Thyroid gland (tissue), 4 donors: ENCODE measurements at regions not wholly inside any gene's neighbourhood (a gene's known extent, or its start where the extent isn't known, plus 50 kb on each side); places are given as distances from the start of the nearest gene placed in this dataset.

Source experiments
- DNase-seq, 2 donors: peaks; one replicate each; pipeline ENCODE4 v3.0.0-alpha.2; 2019
- H3K27ac ChIP-seq, 3 donors: fragments of 200-600 bp; sonication (generic); 1 replicate in 2 of 3; 2 replicates in 1 of 3; pipeline ENCODE4 v1.5.1; 2016 to 2019; ENCODE audit warnings: mild to moderate bottlenecking in 1 of 3, moderate library complexity in 1 of 3
- H3K27me3 ChIP-seq: fragments of 200-600 bp; sonication (generic); one replicate; pipeline ENCODE4 v1.5.1; 2019
- H3K36me3 ChIP-seq, 2 donors: fragments of 200-600 bp; sonication (generic); one replicate each; pipeline ENCODE4 v1.5.1; 2016 to 2019
- H3K4me1 ChIP-seq, 2 donors: fragments of 200-600 bp; sonication (generic); one replicate each; pipeline ENCODE4 v1.5.1; 2017 to 2019
- H3K4me3 ChIP-seq, 3 donors: fragments of 200-600 bp; sonication (generic); replicated peaks in 1 of 3; 1 replicate in 2 of 3; 2 replicates in 1 of 3; pipeline ENCODE4 v1.5.1; 2016; ENCODE audit warnings: mild to moderate bottlenecking in 1 of 3
- H3K9me3 ChIP-seq: fragments of 200-600 bp; sonication (generic); one replicate; pipeline ENCODE4 v1.5.1; 2017
- POLR2A ChIP-seq, 2 donors: fragments of 450-650 bp; IDR thresholded peaks; one replicate each; pipeline ENCODE4 v1.6.1; 2017; ENCODE audit warnings: antibody characterized with exemption in 2 of 2, mild to moderate bottlenecking in 2 of 2, moderate library complexity in 1 of 2
- WGBS, 2 donors: methylation state at CpG; one replicate each; pipeline ENCODE4 v1.1.5; 2017; 5-methylcytosine and 5-hydroxymethylcytosine counted together
- intact Hi-C: fragments of 100-400 bp; cut with DNase I; formaldehyde crosslinking; loops from one replicate; pipeline ENCODE4 v1.15.1; 2023
- TF ChIP-seq, protein P1 (sequence below), 6 experiments: fragments of 200-600 bp in 3 of 6; fragments of 450-650 bp in 3 of 6; sonication (generic) in 3 of 6; IDR thresholded peaks; one replicate each; pipeline ENCODE4 v1.5.1; 2016 to 2019; ENCODE audit warnings: antibody characterized with exemption in 6 of 6, mild to moderate bottlenecking in 2 of 6, inconsistent platforms in 1 of 6, moderate library complexity in 1 of 6

GRCh38 chr4:19958848-19959247 lies 292.9 kb upstream of the SLIT2 start:
- no peak overlapping the region for H3K4me3 ChIP-seq
- H3K4me1 ChIP-seq = no peaks in the 10 kb centered on the region
- TF ChIP-seq POLR2A (IDR thresholded peaks at IDR 0.05) = no peak
- TF ChIP-seq, protein P1, sequence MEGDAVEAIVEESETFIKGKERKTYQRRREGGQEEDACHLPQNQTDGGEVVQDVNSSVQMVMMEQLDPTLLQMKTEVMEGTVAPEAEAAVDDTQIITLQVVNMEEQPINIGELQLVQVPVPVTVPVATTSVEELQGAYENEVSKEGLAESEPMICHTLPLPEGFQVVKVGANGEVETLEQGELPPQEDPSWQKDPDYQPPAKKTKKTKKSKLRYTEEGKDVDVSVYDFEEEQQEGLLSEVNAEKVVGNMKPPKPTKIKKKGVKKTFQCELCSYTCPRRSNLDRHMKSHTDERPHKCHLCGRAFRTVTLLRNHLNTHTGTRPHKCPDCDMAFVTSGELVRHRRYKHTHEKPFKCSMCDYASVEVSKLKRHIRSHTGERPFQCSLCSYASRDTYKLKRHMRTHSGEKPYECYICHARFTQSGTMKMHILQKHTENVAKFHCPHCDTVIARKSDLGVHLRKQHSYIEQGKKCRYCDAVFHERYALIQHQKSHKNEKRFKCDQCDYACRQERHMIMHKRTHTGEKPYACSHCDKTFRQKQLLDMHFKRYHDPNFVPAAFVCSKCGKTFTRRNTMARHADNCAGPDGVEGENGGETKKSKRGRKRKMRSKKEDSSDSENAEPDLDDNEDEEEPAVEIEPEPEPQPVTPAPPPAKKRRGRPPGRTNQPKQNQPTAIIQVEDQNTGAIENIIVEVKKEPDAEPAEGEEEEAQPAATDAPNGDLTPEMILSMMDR (IDR thresholded peaks at IDR 0.05) = no peak
- H3K9me3 ChIP-seq = no peaks in the 10 kb centered on the region
- H3K27me3 ChIP-seq = no peaks in the 10 kb centered on the region
- H3K36me3 ChIP-seq = no peaks in the 10 kb centered on the region
- no peak overlapping the region for H3K27ac ChIP-seq
- intact Hi-C loops = no loop called here
- no peak for DNase-seq
- WGBS, 2 donors = 74 to 86% methylated on average over 2 of the region's 2 CpGs

- intact Hi-C loops = no loop called here
- WGBS, 2 donors = 60 to 61% methylated on average over 1 of the region's 1 CpG
These were observed 304.4 kb upstream of the SLIT2 start for GRCh38 chr4:19947349-19947748.

DNA sequence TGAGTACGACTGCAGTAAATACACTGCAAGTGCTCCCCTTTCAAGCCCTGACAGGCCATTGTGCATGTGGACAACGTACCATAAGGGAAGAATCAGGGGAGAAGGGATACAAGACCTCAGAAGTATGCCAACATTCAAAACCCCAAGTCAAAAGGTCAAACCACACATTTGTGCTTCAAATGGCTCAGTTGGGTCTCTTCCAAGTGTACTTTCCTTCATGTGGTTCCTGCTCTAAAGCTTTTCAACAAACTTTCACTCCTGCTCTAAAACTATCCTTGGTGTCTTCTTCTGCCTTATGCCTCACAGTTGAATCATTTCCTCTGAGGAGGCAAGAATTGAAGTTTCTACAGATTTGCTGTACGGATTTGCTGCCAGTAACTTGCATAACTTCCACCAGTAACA lies 305.7 kb upstream of the SLIT2 start:
- TF ChIP-seq, protein P1 (IDR thresholded peaks at IDR 0.05) = no peak
- TF ChIP-seq POLR2A (IDR thresholded peaks at IDR 0.05) = no peak
- no peaks in the 10 kb centered on the region for H3K27me3 ChIP-seq
- intact Hi-C loops = no loop called here
- WGBS, 2 donors = 79 to 84% methylated on average over 3 of the region's 3 CpGs
- H3K36me3 ChIP-seq = no peaks in the 10 kb centered on the region
- H3K27ac ChIP-seq = no peak overlapping the region
- no peak for DNase-seq
- no peak overlapping the region for H3K4me3 ChIP-seq
- H3K9me3 ChIP-seq = no peaks in the 10 kb centered on the region
- no peaks in the 10 kb centered on the region for H3K4me1 ChIP-seq

More at GRCh38 chr4:19947349-19947748, 304.4 kb upstream of the SLIT2 start:
- Histone ChIP-seq H3K4me3 (no peak overlapping the region), H3K4me1 (no peaks in the 10 kb centered on the region), H3K36me3 (no peaks in the 10 kb centered on the region), H3K9me3 (no peaks in the 10 kb centered on the region), H3K27ac (no peak overlapping the region), H3K27me3 (no peaks in the 10 kb centered on the region)
- no peak for DNase-seq
- TF ChIP-seq, protein P1 (IDR thresholded peaks at IDR 0.05) = no peak
- no peak for TF ChIP-seq POLR2A (IDR thresholded peaks at IDR 0.05)

- intact Hi-C loops = no loop called here
- H3K27ac ChIP-seq = no peak overlapping the region
- no peaks in the 10 kb centered on the region for H3K9me3 ChIP-seq
- TF ChIP-seq, protein P1 (IDR thresholded peaks at IDR 0.05) = no peak
- TF ChIP-seq POLR2A (IDR thresholded peaks at IDR 0.05) = no peak
- WGBS, 2 donors = 60 to 64% methylated on average over 2 of the region's 2 CpGs
- no peak for DNase-seq
- H3K27me3 ChIP-seq = no peaks in the 10 kb centered on the region
- no peaks in the 10 kb centered on the region for H3K36me3 ChIP-seq
- H3K4me1 ChIP-seq = no peaks in the 10 kb centered on the region
- no peak overlapping the region for H3K4me3 ChIP-seq
These were observed 306.2 kb upstream of the SLIT2 start for GRCh38 chr4:19945501-19945900.

- H3K36me3 ChIP-seq = no peaks in the 10 kb centered on the region
- no peaks in the 10 kb centered on the region for H3K9me3 ChIP-seq
- WGBS, 2 donors = 72 to 77% methylated on average over 2 of the region's 2 CpGs
- no peak for TF ChIP-seq POLR2A (IDR thresholded peaks at IDR 0.05)
- TF ChIP-seq, protein P1 (IDR thresholded peaks at IDR 0.05) = no peak
- H3K27ac ChIP-seq = no peak overlapping the region
- no peak overlapping the region for H3K4me3 ChIP-seq
- intact Hi-C loops = no loop called here
- peak in 1 of 2 donors; percentile 2 for DNase-seq
- no peaks in the 10 kb centered on the region for H3K4me1 ChIP-seq
- no peaks in the 10 kb centered on the region for H3K27me3 ChIP-seq
These were observed 306.9 kb upstream of the SLIT2 start for GRCh38 chr4:19944806-19945205.
